Cerebellar cortex (tissue), 1 donor: ENCODE measurements at regions not wholly inside any gene's neighbourhood (a gene's known extent, or its start where the extent isn't known, plus 50 kb on each side); places are given as distances from the start of the nearest gene placed in this dataset.
"Not testable (repeated sequence)": the region's sequence is repeated elsewhere in the genome, so short reads cannot be mapped to it uniquely, and the experiment has no call there.

Experiments used
- DNase-seq: peaks from one replicate; pipeline ENCODE4 v3.0.0-alpha.2; 2015; ENCODE audit warnings: low spot score

DNA sequence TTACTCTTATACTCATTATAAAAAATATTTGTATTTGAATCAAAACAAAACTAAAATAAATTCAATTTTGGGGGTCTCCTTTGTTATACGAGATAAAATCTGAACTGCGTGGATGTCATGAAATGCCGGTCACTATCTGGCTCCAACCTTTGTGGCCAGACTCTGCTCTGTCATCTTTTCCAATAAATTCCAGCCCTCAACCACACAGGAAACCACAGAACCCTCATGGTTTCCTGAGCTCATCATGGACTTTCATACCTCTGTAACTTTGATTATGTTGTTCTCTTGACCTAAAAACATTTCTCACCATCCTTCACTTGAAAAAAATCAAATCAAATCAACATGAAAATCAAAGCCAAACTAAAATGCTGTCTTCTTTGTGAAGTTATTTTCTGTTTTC, 724.7 kb downstream of the METTL4 start:
- no peak for DNase-seq

GRCh38 chr18:1848716-1849115, 722.6 kb downstream of the METTL4 start:
- no peak for DNase-seq

GRCh38 chr18:1849386-1849785, 721.9 kb downstream of the METTL4 start:
- no peak for DNase-seq

- DNase-seq, result not testable (repeated sequence)
Measured at GRCh38 chr18:1857281-1857680, 714.0 kb downstream of the METTL4 start.

GRCh38 chr18:1861473-1861872, 709.8 kb downstream of the METTL4 start:
- DNase-seq, result no peak

DNA sequence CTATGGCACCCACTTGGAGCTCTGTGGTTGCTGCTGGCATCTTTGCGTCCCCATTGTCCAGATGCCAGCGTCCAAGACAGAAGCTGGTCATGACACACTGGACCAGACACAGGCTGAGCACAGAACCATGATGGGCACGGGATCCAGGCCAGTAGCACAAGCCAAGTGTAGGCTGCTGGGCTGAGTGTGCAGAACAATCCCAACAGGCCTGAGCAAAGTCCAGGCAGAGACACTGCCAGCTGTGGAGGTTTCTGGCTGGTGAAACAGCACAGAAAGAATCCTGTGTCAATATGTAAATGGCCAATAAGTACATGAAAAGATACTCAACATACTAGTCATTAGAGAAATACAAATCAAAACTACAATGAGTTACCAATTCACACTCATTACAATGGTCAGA, 705.4 kb downstream of the METTL4 start:
- DNase-seq, result no peak

GRCh38 chr18:1872274-1872673, 699.0 kb downstream of the METTL4 start:
- no peak for DNase-seq

DNA sequence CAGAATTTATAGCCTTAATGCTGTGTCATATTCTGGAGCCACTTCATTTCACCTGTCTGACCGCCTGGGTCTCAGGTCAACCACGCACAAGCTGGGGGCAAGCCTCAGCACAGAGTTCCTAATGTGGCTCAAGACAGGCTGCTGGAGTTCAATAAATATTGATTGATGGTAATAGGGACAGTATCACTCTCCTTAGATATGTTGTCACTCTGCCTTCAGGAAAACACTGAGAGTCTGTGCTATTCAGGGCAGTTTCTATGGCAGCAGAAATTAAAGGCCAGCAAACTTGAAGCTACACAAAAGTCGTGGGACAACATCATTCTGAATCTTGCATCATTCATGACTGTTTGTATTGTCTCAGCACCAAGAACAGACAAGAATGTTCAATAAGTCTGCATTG, 696.1 kb downstream of the METTL4 start:
- DNase-seq, result no peak

DNA sequence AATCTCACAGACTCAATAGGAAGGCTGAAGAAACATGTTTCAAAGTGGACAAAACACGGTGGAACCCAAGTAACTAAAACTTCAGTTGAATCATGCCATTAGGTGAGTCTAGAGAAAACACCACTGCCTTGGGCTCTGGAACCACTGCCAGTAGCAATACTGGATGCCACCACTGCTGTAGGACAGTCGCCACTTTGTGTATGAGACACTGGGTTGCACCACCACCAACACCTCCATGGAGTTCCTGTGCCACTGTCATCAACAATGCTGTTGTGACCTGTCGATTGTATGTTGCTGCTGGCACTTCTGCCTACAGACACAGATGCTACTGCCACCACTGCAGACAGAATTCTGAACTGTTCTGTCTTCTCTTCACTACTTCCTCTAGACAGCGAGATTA, 686.7 kb downstream of the METTL4 start:
- no peak for DNase-seq

DNA sequence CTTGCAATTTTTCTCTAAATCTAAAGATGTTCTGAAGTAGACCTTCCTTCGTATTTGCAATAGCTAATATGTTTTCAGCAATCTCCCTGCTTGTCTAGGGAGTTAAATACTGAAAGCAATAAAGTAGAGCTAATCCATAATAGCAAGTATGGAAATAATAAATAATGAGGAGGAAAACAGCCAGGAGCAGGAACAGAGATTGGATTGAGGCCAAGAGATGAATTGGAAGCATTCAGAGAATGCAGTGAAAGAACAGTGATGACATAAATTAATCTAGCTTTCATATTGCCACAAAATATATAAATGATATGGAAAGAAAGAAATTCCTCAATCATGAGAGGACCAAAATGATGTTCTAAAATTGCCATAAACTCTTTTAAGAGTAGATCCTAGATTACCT, 679.7 kb downstream of the METTL4 start:
- no peak for DNase-seq

- no peak for DNase-seq
Measured at GRCh38 chr18:1892191-1892590, 679.1 kb downstream of the METTL4 start.

DNA sequence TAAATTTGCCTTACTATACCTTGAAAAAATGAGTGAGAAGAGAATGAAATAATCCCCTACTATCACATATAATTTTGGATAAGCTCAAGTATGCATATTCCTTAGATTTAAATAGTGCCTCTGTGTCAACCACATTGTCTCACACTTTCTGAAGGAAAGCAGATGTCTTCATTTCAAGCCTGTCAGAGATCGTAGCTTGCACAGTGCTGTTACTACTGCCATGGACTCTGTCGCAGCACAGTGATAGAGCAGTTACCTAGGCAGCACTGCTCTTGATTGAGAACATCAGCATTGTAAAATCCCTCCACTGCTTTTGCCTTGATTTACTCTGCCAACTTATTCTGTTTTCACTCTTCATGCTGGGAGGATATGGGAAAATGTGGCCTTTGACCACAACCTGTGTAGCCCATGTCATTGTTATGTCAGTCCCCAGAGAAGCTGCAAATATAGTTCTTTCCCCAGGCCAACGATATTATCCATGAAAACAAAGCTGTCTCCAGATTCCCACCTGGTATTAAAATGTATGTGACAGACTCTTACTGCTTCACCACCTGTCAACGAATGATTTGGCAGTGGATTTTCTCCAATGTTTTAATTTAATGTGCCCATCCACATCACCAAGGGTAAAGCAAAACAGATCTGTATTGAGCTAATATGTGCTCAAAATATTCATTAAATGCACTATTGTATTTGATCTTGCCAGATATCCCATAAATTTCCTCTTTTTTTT, 675.7 kb downstream of the METTL4 start:
- no peak for DNase-seq

DNA sequence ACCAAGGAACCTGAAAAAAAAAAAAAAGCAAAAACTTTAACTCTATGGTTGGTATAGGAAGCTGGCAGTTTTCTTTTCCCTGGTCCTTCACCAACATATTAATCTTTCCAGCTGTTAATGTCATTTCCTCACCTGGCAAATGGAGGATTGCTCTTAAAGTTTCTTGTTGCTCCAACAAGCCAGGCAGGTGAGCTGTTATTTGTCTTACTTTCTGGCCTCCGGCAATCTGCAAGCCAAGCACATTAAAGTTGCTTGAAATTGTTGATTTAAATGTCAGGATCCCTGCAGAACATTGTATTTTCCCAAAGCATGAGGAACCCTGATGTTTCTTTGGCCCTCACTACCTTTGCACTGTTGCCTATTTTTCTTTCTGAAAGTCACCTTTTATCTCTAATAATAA, 664.9 kb downstream of the METTL4 start:
- DNase-seq, result no peak

DNA sequence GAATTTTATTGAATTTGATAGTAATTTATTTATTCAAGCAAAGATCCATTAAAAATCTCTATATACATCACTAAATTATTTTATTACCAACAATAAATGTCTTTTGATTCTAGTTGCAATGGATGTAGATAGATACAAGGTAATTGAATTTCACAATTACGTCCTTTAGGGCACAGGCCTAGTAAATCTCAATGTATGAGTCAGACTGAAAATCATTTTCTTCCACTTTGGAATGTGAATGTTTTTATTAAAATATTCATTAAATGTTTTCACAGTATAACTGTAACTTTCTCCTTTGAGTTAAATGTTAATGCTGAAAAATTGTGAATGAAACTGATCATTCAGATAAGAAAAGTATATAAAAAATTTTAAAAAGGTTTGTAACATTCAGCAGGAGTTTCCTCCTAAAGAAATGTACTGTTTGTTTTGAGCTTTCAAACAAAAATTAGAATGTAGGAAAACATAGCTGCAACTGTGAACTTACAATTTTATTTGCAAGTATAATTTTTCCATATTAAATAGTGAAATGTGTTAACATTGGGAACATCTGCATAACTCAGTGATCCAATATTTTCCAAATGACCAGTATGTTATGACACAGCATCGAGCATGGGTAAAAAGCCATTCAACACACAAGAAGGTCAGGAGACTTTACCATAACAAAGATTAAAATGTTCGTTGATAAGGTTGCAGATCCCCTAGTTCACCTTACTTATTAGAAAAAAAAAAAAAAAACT, 663.7 kb downstream of the METTL4 start:
- no peak for DNase-seq

GRCh38 chr18:1914489-1914888, 656.8 kb downstream of the METTL4 start:
- DNase-seq, result no peak

DNA sequence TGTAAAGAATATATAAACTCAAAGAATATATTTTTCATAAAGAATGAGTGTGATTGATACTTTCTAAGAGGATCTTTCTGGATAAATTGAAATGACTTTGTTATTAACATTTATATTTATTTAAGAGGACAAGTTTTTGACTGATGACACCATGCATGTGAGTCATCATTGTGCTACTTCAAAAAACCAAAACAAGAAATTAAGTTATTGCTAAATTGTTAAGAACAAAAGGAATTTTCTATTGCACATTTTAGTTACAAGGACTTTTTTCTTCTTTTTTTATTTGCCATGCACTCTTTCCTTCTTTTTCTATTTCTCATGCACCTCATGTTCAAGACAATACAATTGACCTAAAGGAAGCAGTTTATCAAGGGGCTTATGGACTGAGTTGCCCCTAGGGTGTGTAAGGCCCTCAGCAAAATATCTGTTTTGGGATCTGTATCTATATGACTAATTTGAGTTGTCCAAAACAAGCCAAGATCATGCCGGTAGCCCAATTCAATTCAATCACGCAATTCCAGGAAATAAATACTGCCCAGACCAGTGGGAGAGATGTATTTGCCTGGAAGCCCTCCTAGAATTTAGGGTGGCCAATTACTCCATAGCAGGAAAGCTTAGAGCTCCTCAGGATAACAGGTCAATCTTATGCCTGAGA, 654.3 kb downstream of the METTL4 start:
- no peak for DNase-seq

DNA sequence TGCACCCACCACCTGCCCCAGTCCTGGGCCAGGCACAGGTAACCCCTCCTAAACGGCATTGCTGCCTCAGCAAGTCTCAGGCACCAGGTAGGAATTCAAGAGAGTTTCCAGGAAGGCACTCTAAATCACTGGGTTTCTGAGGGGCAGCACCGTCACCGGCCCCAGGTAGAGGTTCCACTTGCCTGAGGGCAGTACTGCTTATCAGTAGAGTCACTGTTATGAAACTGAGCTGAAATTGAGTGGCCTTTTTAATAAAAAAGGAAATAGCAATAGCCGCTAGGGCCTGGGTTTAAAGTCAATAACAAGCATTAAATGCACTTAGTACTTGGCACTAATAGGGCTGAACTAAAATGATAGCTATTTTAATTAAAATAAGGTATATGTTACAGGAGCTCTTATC, 653.7 kb downstream of the METTL4 start:
- DNase-seq, result no peak

- no peak for DNase-seq
Measured at GRCh38 chr18:1922066-1922465, 649.2 kb downstream of the METTL4 start.

- DNase-seq, result no peak
Measured at GRCh38 chr18:1928711-1929110, 642.6 kb downstream of the METTL4 start.

GRCh38 chr18:1929720-1930119, 641.6 kb downstream of the METTL4 start:
- DNase-seq, result no peak

GRCh38 chr18:1930291-1931270, 640.7 kb downstream of the METTL4 start:
- no peak for DNase-seq

- no peak for DNase-seq
Measured at GRCh38 chr18:1952486-1952885, 618.8 kb downstream of the METTL4 start.
